ENCODE measurements at regions not wholly inside any gene's neighbourhood (a gene's known extent, or its start where the extent isn't known, plus 50 kb on each side); places are given as distances from the start of the nearest gene placed in this dataset.
"Not testable (repeated sequence)": the region's sequence is repeated elsewhere in the genome, so short reads cannot be mapped to it uniquely, and the experiment has no call there.

DNA sequence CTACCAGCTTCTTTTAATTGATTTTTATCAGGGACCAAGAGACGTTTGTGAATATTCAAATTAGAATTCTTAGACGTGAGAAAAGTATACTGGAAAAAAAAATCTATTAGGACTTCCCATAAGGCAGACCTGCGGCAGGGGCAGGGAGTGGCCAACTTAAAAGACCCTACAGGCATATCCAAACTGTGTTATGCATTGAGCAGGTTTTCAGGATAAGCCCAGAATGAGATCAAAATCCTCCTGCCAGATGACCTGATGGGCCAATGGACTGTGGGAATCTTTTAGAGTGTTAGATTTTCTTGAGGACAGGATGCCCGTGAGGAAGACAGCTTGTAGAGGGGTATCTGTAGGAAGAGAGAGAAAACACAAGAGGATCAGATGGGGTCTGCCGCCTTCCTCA is 391.5 kb downstream of the CD83 start:
- DNase-seq = no peak

DNA sequence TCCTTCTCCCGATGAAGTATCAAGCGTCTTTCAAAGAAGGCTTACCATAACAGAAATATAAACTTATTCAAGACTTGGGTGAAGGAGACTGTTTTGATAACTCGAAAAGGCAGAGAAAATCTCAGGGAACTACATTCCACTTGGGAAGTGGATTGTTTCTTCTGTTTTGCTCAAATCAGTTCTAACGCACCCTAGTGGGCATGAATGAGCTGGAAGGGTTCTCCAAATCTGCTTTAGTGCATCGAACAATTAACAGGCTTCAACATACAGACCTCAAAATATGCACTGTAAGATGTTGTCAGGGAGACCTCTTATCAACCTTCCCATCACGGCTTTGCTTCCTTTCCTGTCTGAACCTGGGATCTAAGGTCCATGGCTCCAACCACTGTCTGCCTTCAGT is 392.5 kb downstream of the CD83 start:
- DNase-seq = no peak

- DNase-seq = no peak
Measured at GRCh38 chr6:14511061-14511586, 393.6 kb downstream of the CD83 start.

DNA sequence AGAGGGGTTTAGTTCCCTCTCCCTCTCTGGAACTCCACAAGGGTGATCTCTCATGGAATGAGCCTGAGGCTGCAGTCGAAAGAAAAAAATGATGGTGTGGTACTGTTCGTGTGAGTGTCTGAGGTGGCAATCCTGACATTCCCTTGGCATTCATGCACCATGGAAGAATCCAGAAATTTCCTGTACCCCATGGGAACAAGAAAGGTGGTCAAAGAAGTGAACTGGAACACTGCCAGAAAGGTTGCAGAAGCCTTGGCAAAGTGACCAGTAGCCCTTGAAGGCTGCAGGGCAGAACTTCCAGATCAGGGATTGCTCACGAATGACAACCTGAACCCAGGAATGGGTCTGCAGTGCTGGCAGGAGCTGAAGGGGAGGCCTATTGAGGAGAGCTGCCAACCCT is 394.7 kb downstream of the CD83 start:
- DNase-seq = no peak

- DNase-seq = no peak
Measured at GRCh38 chr6:14513496-14514393, 396.2 kb downstream of the CD83 start.

DNA sequence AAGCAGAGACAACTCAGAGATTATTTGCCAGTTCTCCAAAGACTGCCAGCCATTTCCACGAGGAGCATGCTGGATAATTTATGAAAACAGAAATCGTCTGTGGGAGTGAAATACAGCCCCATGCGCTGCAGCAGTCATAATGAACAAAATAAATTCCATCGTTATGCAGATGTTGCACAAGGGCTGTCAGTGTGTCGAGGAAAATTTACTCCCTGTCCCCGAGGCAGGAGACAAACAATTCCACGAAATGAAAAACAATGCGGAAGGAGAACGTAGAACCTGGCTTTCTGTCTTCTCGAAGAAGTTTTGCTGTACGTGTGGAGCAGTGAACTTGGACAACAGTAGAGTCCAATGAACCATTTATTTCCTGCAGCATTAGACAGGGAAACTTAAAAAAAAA is 399.4 kb downstream of the CD83 start:
- no peak for DNase-seq

DNA sequence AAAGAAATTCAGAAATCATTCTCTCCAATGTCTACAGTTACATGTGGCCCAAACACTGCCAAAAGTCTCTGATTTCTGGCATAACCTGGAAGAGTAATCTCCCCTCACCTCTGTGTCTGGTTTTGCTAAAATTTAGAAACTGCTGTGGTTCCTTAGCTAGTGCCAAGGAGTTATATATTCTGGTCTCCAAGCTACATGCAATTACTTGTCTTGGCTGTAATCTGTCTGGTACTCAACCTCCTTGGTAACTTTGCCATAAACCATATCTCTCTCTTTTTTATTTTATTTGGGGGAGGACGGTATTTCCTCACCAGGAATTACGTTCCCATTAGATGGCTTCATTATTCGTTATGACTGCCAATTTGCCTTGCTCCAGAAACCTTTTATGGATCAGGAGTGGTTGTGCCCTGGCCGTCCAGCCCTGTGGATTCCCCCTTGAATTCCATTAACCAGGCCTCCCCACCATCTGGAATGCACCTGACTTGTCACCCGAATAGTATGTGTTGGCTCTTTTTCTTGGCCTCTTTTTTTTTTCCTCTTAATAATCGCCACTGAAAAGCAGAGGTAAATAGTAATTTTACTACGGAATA is 400.0 kb downstream of the CD83 start:
- no peak for DNase-seq

GRCh38 chr6:14518515-14519217 is 401.1 kb downstream of the CD83 start:
- no peak for DNase-seq

DNA sequence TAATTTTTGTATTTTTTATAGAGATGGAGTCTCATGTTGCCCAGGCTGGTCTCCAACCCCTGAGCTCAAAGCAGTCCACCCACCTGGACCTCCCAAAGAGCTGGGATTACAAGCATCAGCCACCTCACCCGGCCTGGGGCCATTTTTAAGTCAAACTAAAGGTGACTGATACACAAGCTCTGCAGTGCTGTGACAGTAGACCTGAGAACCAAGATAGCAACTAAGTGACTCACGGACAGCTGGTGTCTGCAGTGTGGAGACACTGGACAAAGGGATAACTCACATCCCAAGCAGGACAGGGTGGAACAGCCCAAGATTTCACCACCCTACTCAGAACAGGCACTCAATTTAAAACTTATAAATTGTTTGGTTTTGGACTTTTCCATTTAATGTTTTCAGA is 402.5 kb downstream of the CD83 start:
- DNase-seq = no peak

- no peak for DNase-seq
Measured at GRCh38 chr6:14520536-14520935, 403.0 kb downstream of the CD83 start.

GRCh38 chr6:14521141-14521540 is 403.6 kb downstream of the CD83 start:
- no peak for DNase-seq

- not testable (repeated sequence) for DNase-seq
Measured at GRCh38 chr6:14521861-14522260, 404.3 kb downstream of the CD83 start.

GRCh38 chr6:14524319-14524718 is 406.7 kb downstream of the CD83 start:
- DNase-seq = no peak

- DNase-seq = no peak
Measured at GRCh38 chr6:14530385-14530784, 412.8 kb downstream of the CD83 start.

GRCh38 chr6:14533446-14533845 is 415.9 kb downstream of the CD83 start:
- no peak for DNase-seq

- DNase-seq = no peak
Measured at GRCh38 chr6:14537030-14537429, 419.5 kb downstream of the CD83 start.

GRCh38 chr6:14540276-14540675 is 422.7 kb downstream of the CD83 start:
- DNase-seq = no peak

DNA sequence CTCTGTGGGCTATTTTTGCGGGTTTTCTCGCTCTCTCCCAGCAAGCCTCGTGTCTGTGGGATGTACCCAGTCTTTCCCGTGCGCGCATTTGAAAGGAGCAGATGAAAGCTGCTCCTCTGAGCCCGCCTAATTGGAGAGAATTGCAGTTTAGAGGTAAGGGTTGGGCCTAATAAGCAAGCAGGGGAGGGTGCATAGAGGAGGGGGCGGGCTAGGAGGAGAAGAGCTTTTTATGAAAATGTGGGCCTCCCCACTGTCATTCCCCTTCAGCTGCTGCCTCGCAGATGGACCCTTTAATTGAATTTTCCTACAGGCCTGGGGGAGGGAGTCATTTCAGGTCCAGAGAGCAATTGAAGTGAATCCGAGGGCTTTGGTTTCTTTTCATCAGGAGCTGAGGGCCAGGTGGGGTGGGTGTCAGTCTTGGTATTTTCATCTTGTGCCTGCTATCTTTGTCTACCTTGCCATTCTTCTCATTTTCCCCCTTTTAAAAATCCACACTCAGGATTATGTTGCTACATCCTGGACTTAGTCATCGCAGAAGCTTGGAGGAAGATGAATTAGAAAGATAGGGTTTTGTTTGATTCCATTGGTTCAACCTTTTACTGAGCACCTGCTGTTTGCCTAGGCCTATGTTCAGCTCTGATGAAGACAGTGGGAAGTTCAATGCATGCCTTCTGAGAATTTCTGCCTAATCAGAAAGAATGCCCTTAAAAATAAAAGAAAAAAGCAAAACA is 423.4 kb downstream of the CD83 start:
- no peak for DNase-seq

DNA sequence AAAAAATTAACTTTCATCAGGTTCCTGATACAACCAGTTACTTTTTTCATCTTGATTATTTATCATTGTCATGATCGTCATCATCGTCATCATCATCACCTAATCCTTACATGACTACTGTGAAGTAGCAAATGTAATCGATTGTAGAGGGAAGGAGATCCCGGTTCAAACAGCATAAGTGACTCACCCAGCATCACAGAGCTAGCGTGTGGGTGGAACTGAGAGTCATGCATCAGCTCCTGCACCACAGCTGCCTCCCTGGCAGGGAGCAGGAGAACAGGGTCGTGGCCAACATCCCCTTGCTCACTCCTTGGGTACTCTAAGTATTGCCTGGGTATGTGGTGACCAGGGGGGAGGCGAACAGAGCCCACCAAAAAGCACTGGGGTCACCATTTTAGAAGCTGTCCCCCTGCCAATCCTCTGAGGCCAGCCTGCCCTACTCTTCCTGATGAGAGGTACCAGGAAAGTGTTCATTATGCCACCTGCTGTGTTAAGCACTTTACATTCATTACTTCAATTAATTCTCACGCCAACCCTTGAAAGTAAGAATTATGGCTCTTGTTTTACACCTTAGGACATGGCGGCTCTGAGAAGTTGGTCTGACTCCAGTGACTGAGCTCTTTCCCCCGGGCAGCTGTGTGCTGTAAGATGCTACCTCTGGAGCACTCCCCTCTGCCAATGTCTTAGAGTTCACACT is 425.2 kb downstream of the CD83 start:
- DNase-seq = no peak

GRCh38 chr6:14543971-14544585 is 426.5 kb downstream of the CD83 start:
- DNase-seq = no peak

- DNase-seq = peak; percentile 76
Measured at GRCh38 chr6:14544666-14545065, 427.1 kb downstream of the CD83 start.

GRCh38 chr6:14545496-14545895 is 427.9 kb downstream of the CD83 start:
- DNase-seq = no peak
